HG02763 (cell line): ENCODE measurements at regions not wholly inside any gene's neighbourhood (a gene's known extent, or its start where the extent isn't known, plus 50 kb on each side); places are given as distances from the start of the nearest gene placed in this dataset.
"Not testable (repeated sequence)": the region's sequence is repeated elsewhere in the genome, so short reads cannot be mapped to it uniquely, and the experiment has no call there.

Experiments used
- ATAC-seq: cut with Tn5 transposase; IDR thresholded peaks from one replicate; pipeline ENCODE4 v1.9.1; 2021; ENCODE audit warnings: mild to moderate bottlenecking, moderate library complexity; ENCODE audit not compliant: unreplicated experiment

GRCh38 chr7:19537942-19538401 lies 170.9 kb downstream of the POLR1F start:
- no peak for ATAC-seq

GRCh38 chr7:19533266-19533665 lies 175.6 kb downstream of the POLR1F start:
- no peak for ATAC-seq

- no peak for ATAC-seq
These were observed 178.0 kb downstream of the POLR1F start for GRCh38 chr7:19530852-19531251.

GRCh38 chr7:19530261-19530660 lies 178.6 kb downstream of the POLR1F start:
- ATAC-seq, result no peak

- ATAC-seq, result no peak
These were observed 182.2 kb downstream of the POLR1F start for GRCh38 chr7:19526639-19527038.

- no peak for ATAC-seq
These were observed 186.4 kb downstream of the POLR1F start for GRCh38 chr7:19522486-19522885.

GRCh38 chr7:19520392-19520791 lies 188.4 kb downstream of the POLR1F start:
- ATAC-seq, result no peak

- ATAC-seq, result no peak
These were observed 189.3 kb downstream of the POLR1F start for GRCh38 chr7:19519443-19520021.

GRCh38 chr7:19517546-19517945 lies 191.3 kb downstream of the POLR1F start:
- ATAC-seq, result not testable (repeated sequence)

- ATAC-seq, result no peak
These were observed 200.0 kb downstream of the POLR1F start for GRCh38 chr7:19508821-19509220.

- ATAC-seq, result no peak
These were observed 200.7 kb downstream of the POLR1F start for GRCh38 chr7:19508124-19508523.

- peak; percentile 57 for ATAC-seq
These were observed 216.9 kb downstream of the POLR1F start for GRCh38 chr7:19491821-19492452.

GRCh38 chr7:19491371-19491770 lies 217.5 kb downstream of the POLR1F start:
- ATAC-seq, result no peak

GRCh38 chr7:19489162-19489820 lies 219.5 kb downstream of the POLR1F start:
- no peak for ATAC-seq

GRCh38 chr7:19488056-19488455 lies 220.8 kb downstream of the POLR1F start:
- ATAC-seq, result no peak

- ATAC-seq, result no peak
These were observed 226.2 kb downstream of the POLR1F start for GRCh38 chr7:19482628-19483027.

- ATAC-seq, result no peak
These were observed 228.5 kb downstream of the POLR1F start for GRCh38 chr7:19480383-19480782.

GRCh38 chr7:19470031-19470430 lies 238.8 kb downstream of the POLR1F start:
- ATAC-seq, result no peak

- no peak for ATAC-seq
These were observed 243.0 kb downstream of the POLR1F start for GRCh38 chr7:19465861-19466260.

- no peak for ATAC-seq
These were observed 244.1 kb downstream of the POLR1F start for GRCh38 chr7:19464751-19465150.

GRCh38 chr7:19464241-19464640 lies 244.6 kb downstream of the POLR1F start:
- no peak for ATAC-seq

GRCh38 chr7:19463581-19463980 lies 245.3 kb downstream of the POLR1F start:
- ATAC-seq, result no peak
